A549 (cell line): ENCODE measurements at regions not wholly inside any gene's neighbourhood (a gene's known extent, or its start where the extent isn't known, plus 50 kb on each side); places are given as distances from the start of the nearest gene placed in this dataset.

Experiments used
- ATAC-seq, 2 experiments: fragments of 200-7000 bp in 1 of 2; fragments of >200 bp in 1 of 2; cut with Nextera tagmentation in 1 of 2; cut with Tn5 transposase in 1 of 2; 3 replicates each; pipeline versions ENCODE4 v1.8.0 to v1.9.1; 2018 to 2020; ENCODE audit warnings: mild to moderate bottlenecking in 1 of 2, moderate library complexity in 1 of 2
- CTCF ChIA-PET: fragments of 300-600 bp; sonication (Branson Sonifier 250); formaldehyde crosslinking; extraction: SDS; loops from one replicate; lab custom pipeline; 2021; ENCODE audit warnings: antibody characterized with exemption, inconsistent platforms; lab: Yijun Ruan, JAX
- POLR2A ChIA-PET: fragments of 350-600 bp; formaldehyde crosslinking; extraction: SDS; loops from one replicate; lab custom pipeline; 2021; ENCODE audit warnings: antibody characterized with exemption, inconsistent platforms; lab: Yijun Ruan, JAX
- DNase-seq, 2 experiments: peaks; one replicate each; pipeline versions ENCODE4 v3.0.0 to v3.0.0-alpha.2; 2011 to 2016; ENCODE audit warnings: low read depth in 1 of 2, low spot score in 1 of 2
- FAIRE-seq: peaks from 2 replicates; lab custom pipeline; 2011; peaks lifted over from hg19 to GRCh38; lab: Jason Lieb, UNC
- H3K27ac ChIP-seq, 2 experiments: fragments of >200 bp; sonication (Bioruptor Twin); formaldehyde crosslinking; 3 replicates each; pipeline ENCODE4 v1.5.1; 2016 to 2017
- H3K4me1 ChIP-seq: fragments of >200 bp; sonication (Bioruptor Twin); formaldehyde crosslinking; 3 replicates; pipeline ENCODE4 v1.6.1; 2016
- H3K4me2 ChIP-seq: fragments of >200 bp; sonication (Bioruptor Twin); formaldehyde crosslinking; 3 replicates; pipeline ENCODE4 v1.6.1; 2016
- H3K4me3 ChIP-seq: fragments of >200 bp; sonication (Bioruptor Twin); formaldehyde crosslinking; 3 replicates; pipeline ENCODE4 v1.5.1; 2016
- H3K9me3 ChIP-seq: fragments of >200 bp; sonication (Bioruptor Twin); formaldehyde crosslinking; 3 replicates; pipeline ENCODE4 v1.6.1; 2016
- BHLHE40 ChIP-seq: IDR thresholded peaks from 2 replicates; pipeline ENCODE4 v1.6.1; 2012; ENCODE audit warnings: low read depth, low read length, inconsistent platforms
- CEBPB ChIP-seq, 2 experiments: fragments of >200 bp in 1 of 2; sonication (Bioruptor Twin) in 1 of 2; formaldehyde crosslinking in 1 of 2; IDR thresholded peaks; 2 replicates each; pipeline ENCODE4 v1.6.1; 2012 to 2016
- EP300 ChIP-seq, 2 experiments: fragments of >200 bp; sonication (Bioruptor Twin); formaldehyde crosslinking; IDR thresholded peaks; 2 replicates in 1 of 2; 3 replicates in 1 of 2; pipeline ENCODE4 v1.6.1; 2016 to 2017
- FOSB ChIP-seq: fragments of 250-450 bp; sonication (Bioruptor Pico); IDR thresholded peaks from 2 replicates; pipeline ENCODE4 v1.5.0; 2020; ENCODE audit warnings: mild to moderate bottlenecking, moderate library complexity
- FOSL2 ChIP-seq, 2 experiments: fragments of 450-650 bp in 1 of 2; fragments of >200 bp in 1 of 2; sonication (Bioruptor Twin) in 1 of 2; formaldehyde crosslinking; IDR thresholded peaks; 2 replicates each; pipeline versions ENCODE4 v1.5.0 to v1.6.1; 2016 to 2020; ENCODE audit warnings: mild to moderate bottlenecking in 1 of 2, moderate library complexity in 1 of 2
- FOXS1 ChIP-seq: fragments of 250-450 bp; sonication (Bioruptor Pico); IDR thresholded peaks from 2 replicates; pipeline ENCODE4 v1.5.0; 2020; ENCODE audit warnings: mild to moderate bottlenecking, moderate library complexity
- GATA3 ChIP-seq: IDR thresholded peaks from 2 replicates; pipeline ENCODE4 v1.6.1; 2012; ENCODE audit warnings: borderline replicate concordance
- HEYL ChIP-seq: fragments of 250-450 bp; sonication (Bioruptor Pico); IDR thresholded peaks from 2 replicates; pipeline ENCODE4 v1.8.0; 2021; ENCODE audit warnings: mild to moderate bottlenecking, moderate library complexity
- HOXB13 ChIP-seq: fragments of 250-450 bp; sonication (Bioruptor Pico); IDR thresholded peaks from 2 replicates; pipeline ENCODE4 v1.5.0; 2020; ENCODE audit warnings: low read depth, mild to moderate bottlenecking, moderate library complexity
- JUN ChIP-seq, 2 experiments: fragments of >200 bp; sonication (Bioruptor Twin); formaldehyde crosslinking; IDR thresholded peaks; 2 replicates in 1 of 2; 3 replicates in 1 of 2; pipeline ENCODE4 v1.6.1; 2016 to 2017
- JUNB ChIP-seq: fragments of >200 bp; sonication (Bioruptor Twin); formaldehyde crosslinking; IDR thresholded peaks from 2 replicates; pipeline ENCODE4 v1.6.1; 2016
- KDM5A ChIP-seq: fragments of 200-600 bp; sonication (generic); IDR thresholded peaks from 2 replicates; pipeline ENCODE4 v1.6.1; 2016; ENCODE audit warnings: antibody characterized with exemption, mild to moderate bottlenecking
- MYC ChIP-seq: IDR thresholded peaks from 2 replicates; pipeline ENCODE4 v1.6.1; 2012; ENCODE audit warnings: mild to moderate bottlenecking, inconsistent platforms, low read length, improper control_type of control experiment, borderline replicate concordance
- PHF8 ChIP-seq: fragments of 200-600 bp; sonication (generic); IDR thresholded peaks from 2 replicates; pipeline ENCODE4 v1.6.1; 2016; ENCODE audit warnings: low read depth, mild to moderate bottlenecking, antibody characterized with exemption, moderate library complexity, borderline replicate concordance
- RCOR1 ChIP-seq: fragments of 150-350 bp; IDR thresholded peaks from 2 replicates; pipeline ENCODE4 v1.6.1; 2014; ENCODE audit warnings: antibody characterized with exemption, low read length, low read depth
- SREBF2 ChIP-seq: fragments of 450-650 bp; IDR thresholded peaks from 2 replicates; pipeline ENCODE4 v1.6.1; 2014; ENCODE audit warnings: mild to moderate bottlenecking, moderate library complexity
- ZFP36 ChIP-seq: fragments of 450-650 bp; IDR thresholded peaks from 2 replicates; pipeline ENCODE4 v1.6.1; 2014; ENCODE audit warnings: borderline replicate concordance; ENCODE audit not compliant: partially characterized antibody
- WGBS: methylation state at CpG from one replicate; pipeline ENCODE4 v1.1.6; 2017; ENCODE audit errors: missing lambda C conversion rate; 5-methylcytosine and 5-hydroxymethylcytosine counted together
- TF ChIP-seq, protein P1 (sequence below): fragments of >200 bp; sonication (Bioruptor Twin); formaldehyde crosslinking; IDR thresholded peaks from 3 replicates; pipeline ENCODE4 v1.5.1; 2016
- TF ChIP-seq, protein P2 (sequence below): IDR thresholded peaks from 2 replicates; pipeline ENCODE4 v1.6.1; 2012
- TF ChIP-seq, protein P3 (sequence below): fragments of 200-600 bp; sonication (generic); IDR thresholded peaks from 2 replicates; pipeline ENCODE4 v1.6.1; 2016; ENCODE audit warnings: antibody characterized with exemption, mild to moderate bottlenecking, moderate library complexity
- TF ChIP-seq, protein P4 (sequence below): fragments of >200 bp; sonication (Bioruptor Twin); formaldehyde crosslinking; IDR thresholded peaks from 3 replicates; pipeline ENCODE4 v1.6.1; 2016
- TF ChIP-seq, protein P5 (sequence below): IDR thresholded peaks from 2 replicates; pipeline ENCODE4 v1.6.1; 2012

DNA sequence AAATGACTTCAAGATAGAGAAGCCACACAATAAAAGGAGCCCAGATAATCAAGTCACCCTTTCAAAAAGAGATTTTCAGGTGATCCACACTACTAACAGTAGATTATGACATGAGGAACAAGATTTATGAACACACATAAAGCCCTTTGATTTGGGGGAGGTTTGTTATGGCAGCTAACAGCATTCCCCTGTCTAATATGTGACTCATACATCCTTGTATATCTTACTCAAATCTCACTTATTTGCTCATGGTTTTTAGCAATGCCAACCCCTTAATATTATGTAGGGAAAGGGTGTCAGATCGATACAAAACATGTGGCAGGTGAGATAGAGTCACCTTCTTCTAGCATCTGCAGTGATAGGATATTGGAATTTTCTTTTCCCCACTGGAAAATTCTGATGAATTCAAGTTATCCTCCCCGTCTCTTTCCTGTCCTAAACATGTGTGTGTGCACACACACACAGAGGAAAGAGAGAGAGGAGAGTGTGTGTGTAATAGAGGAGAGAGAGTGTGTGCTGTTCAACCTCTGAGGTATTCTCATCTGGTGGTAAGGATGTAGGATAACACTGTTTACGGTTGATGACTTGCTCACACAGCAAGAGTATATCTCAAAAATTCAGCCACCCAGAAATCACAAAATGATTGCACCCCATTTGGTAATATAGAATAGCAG is 319.9 kb downstream of the KCNC2 start:
- peak overlapping the region; percentile 74 to 92 for H3K27ac ChIP-seq
- peaks cover 28% of the 10 kb centered on the region for H3K4me1 ChIP-seq
- peak; percentile 61 for FAIRE-seq
- H3K4me2 ChIP-seq, result peak overlapping the region; percentile 89
- ATAC-seq, result peak; percentile 90 to 98
- TF ChIP-seq, protein P1, sequence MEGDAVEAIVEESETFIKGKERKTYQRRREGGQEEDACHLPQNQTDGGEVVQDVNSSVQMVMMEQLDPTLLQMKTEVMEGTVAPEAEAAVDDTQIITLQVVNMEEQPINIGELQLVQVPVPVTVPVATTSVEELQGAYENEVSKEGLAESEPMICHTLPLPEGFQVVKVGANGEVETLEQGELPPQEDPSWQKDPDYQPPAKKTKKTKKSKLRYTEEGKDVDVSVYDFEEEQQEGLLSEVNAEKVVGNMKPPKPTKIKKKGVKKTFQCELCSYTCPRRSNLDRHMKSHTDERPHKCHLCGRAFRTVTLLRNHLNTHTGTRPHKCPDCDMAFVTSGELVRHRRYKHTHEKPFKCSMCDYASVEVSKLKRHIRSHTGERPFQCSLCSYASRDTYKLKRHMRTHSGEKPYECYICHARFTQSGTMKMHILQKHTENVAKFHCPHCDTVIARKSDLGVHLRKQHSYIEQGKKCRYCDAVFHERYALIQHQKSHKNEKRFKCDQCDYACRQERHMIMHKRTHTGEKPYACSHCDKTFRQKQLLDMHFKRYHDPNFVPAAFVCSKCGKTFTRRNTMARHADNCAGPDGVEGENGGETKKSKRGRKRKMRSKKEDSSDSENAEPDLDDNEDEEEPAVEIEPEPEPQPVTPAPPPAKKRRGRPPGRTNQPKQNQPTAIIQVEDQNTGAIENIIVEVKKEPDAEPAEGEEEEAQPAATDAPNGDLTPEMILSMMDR, result no peak
- TF ChIP-seq SREBF2 (no peak), ZFP36 (no peak), JUNB (peak; percentile 28; the same call in 1 of the 2 replicates), HEYL (CRISPR knock-in tag) (no peak), MYC (no peak), FOSB (CRISPR knock-in tag) (no peak), JUN (IDR thresholded peaks at IDR 0.05) (peak in 1 of 2 experiments; percentile 35; a peak in 1 of 5 replicates), BHLHE40 (no peak), EP300 (IDR thresholded peaks at IDR 0.05) (0 out of 5 replicates have a peak, but pooled peaks of 1 of the 2 experiments have one; percentile 14), PHF8 (no peak), RCOR1 (no peak), FOXS1 (CRISPR knock-in tag) (no peak), FOSL2 (IDR thresholded peaks at IDR 0.05) (no peak; the same call in 1 of the 2 replicates), FOSL2 (CRISPR knock-in tag; IDR thresholded peaks at IDR 0.05) (peak; percentile 60), HOXB13 (no peak), GATA3 (peak; percentile 76), KDM5A (no peak), CEBPB (IDR thresholded peaks at IDR 0.05) (peak in 1 of 2 experiments; percentile 29; a peak in 1 of 4 replicates)
- TF ChIP-seq, protein P2, sequence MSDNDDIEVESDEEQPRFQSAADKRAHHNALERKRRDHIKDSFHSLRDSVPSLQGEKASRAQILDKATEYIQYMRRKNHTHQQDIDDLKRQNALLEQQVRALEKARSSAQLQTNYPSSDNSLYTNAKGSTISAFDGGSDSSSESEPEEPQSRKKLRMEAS, result peak; percentile 22
- TF ChIP-seq, protein P3, sequence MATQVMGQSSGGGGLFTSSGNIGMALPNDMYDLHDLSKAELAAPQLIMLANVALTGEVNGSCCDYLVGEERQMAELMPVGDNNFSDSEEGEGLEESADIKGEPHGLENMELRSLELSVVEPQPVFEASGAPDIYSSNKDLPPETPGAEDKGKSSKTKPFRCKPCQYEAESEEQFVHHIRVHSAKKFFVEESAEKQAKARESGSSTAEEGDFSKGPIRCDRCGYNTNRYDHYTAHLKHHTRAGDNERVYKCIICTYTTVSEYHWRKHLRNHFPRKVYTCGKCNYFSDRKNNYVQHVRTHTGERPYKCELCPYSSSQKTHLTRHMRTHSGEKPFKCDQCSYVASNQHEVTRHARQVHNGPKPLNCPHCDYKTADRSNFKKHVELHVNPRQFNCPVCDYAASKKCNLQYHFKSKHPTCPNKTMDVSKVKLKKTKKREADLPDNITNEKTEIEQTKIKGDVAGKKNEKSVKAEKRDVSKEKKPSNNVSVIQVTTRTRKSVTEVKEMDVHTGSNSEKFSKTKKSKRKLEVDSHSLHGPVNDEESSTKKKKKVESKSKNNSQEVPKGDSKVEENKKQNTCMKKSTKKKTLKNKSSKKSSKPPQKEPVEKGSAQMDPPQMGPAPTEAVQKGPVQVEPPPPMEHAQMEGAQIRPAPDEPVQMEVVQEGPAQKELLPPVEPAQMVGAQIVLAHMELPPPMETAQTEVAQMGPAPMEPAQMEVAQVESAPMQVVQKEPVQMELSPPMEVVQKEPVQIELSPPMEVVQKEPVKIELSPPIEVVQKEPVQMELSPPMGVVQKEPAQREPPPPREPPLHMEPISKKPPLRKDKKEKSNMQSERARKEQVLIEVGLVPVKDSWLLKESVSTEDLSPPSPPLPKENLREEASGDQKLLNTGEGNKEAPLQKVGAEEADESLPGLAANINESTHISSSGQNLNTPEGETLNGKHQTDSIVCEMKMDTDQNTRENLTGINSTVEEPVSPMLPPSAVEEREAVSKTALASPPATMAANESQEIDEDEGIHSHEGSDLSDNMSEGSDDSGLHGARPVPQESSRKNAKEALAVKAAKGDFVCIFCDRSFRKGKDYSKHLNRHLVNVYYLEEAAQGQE, result no peak
- TF ChIP-seq, protein P4, sequence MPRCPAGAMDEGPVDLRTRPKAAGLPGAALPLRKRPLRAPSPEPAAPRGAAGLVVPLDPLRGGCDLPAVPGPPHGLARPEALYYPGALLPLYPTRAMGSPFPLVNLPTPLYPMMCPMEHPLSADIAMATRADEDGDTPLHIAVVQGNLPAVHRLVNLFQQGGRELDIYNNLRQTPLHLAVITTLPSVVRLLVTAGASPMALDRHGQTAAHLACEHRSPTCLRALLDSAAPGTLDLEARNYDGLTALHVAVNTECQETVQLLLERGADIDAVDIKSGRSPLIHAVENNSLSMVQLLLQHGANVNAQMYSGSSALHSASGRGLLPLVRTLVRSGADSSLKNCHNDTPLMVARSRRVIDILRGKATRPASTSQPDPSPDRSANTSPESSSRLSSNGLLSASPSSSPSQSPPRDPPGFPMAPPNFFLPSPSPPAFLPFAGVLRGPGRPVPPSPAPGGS, result no peak
- TF ChIP-seq, protein P5, sequence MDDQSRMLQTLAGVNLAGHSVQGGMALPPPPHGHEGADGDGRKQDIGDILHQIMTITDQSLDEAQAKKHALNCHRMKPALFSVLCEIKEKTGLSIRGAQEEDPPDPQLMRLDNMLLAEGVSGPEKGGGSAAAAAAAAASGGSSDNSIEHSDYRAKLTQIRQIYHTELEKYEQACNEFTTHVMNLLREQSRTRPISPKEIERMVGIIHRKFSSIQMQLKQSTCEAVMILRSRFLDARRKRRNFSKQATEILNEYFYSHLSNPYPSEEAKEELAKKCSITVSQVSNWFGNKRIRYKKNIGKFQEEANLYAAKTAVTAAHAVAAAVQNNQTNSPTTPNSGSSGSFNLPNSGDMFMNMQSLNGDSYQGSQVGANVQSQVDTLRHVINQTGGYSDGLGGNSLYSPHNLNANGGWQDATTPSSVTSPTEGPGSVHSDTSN, result no peak
- TF ChIP-seq, all 56 proteins: peak for 7
- peak; percentile 4 to 49 for DNase-seq
- ChIA-PET CTCF (no interaction called here), POLR2A (no interaction called here)
- H3K4me3 ChIP-seq, result 0 out of 3 replicates have a peak overlapping the region, but pooled peaks have one; percentile 17
- H3K9me3 ChIP-seq, result no peaks in the 10 kb centered on the region
- WGBS, result 3% methylated on average over 3 of the region's 3 CpGs
